Neural progenitor cell (in vitro differentiated cells): ENCODE measurements at regions not wholly inside any gene's neighbourhood (a gene's known extent, or its start where the extent isn't known, plus 50 kb on each side); places are given as distances from the start of the nearest gene placed in this dataset.

Experiments
- DNase-seq: peaks from one replicate; pipeline ENCODE4 v3.0.0-alpha.2; 2016; ENCODE audit warnings: low spot score
- H2AFZ ChIP-seq: fragments of 200-600 bp; sonication (generic); replicated peaks from 2 replicates; pipeline ENCODE4 v1.6.1; 2016; ENCODE audit warnings: antibody characterized with exemption
- H3F3A ChIP-seq: fragments of 200-600 bp; sonication (generic); 2 replicates; pipeline ENCODE4 v1.6.1; 2016; ENCODE audit warnings: antibody characterized with exemption, low read depth
- H3K27ac ChIP-seq: fragments of 200-600 bp; sonication (generic); 2 replicates; pipeline ENCODE4 v1.5.1; 2016; ENCODE audit warnings: mild to moderate bottlenecking
- H3K27me3 ChIP-seq: fragments of 200-600 bp; sonication (generic); 2 replicates; pipeline ENCODE4 v1.6.1; 2016; ENCODE audit warnings: mild to moderate bottlenecking, moderate library complexity
- H3K36me3 ChIP-seq: fragments of 200-600 bp; sonication (generic); 2 replicates; pipeline ENCODE4 v1.5.1; 2016
- H3K4me1 ChIP-seq: fragments of 200-600 bp; sonication (generic); 2 replicates; pipeline ENCODE4 v1.6.1; 2016; ENCODE audit warnings: mixed run types
- H3K4me2 ChIP-seq: fragments of 200-600 bp; sonication (generic); 2 replicates; pipeline ENCODE4 v1.6.1; 2016
- H3K4me3 ChIP-seq: fragments of 200-600 bp; sonication (generic); 2 replicates; pipeline ENCODE4 v1.5.1; 2016
- H3K79me2 ChIP-seq: fragments of 200-600 bp; sonication (generic); 2 replicates; pipeline ENCODE4 v1.6.1; 2016; ENCODE audit warnings: low read depth
- H3K9ac ChIP-seq: fragments of 200-600 bp; sonication (generic); 2 replicates; pipeline ENCODE4 v1.6.1; 2016
- H3K9me3 ChIP-seq: fragments of 200-600 bp; sonication (generic); 2 replicates; pipeline ENCODE4 v1.5.1; 2016; ENCODE audit warnings: low read depth
- H4K20me1 ChIP-seq: fragments of 200-600 bp; sonication (generic); 2 replicates; pipeline ENCODE4 v1.6.1; 2016; ENCODE audit warnings: low read depth
- H3K27ac Mint-ChIP-seq: 3 replicates; pipeline ENCODE4 v1.8.0; 2021; ENCODE audit warnings: mixed read lengths
- H3K27me3 Mint-ChIP-seq: 2 replicates; pipeline ENCODE4 v1.8.0; 2022; ENCODE audit warnings: low read depth, mild to moderate bottlenecking, inconsistent platforms, moderate library complexity, mixed read lengths; ENCODE audit not compliant: insufficient read depth
- H3K36me3 Mint-ChIP-seq: 3 replicates; pipeline ENCODE4 v1.8.0; 2021; ENCODE audit warnings: mixed read lengths
- H3K4me1 Mint-ChIP-seq: 3 replicates; pipeline ENCODE4 v1.8.0; 2021; ENCODE audit warnings: mixed read lengths
- H3K4me3 Mint-ChIP-seq: 3 replicates; pipeline ENCODE4 v1.8.0; 2021; ENCODE audit warnings: mild to moderate bottlenecking, moderate library complexity, mixed read lengths
- H3K9me3 Mint-ChIP-seq: 3 replicates; pipeline ENCODE4 v1.8.0; 2020; ENCODE audit warnings: mixed read lengths
- EZH2 ChIP-seq: fragments of 200-600 bp; sonication (generic); IDR thresholded peaks from 2 replicates; pipeline ENCODE4 v1.6.1; 2017; ENCODE audit warnings: antibody characterized with exemption, mild to moderate bottlenecking, moderate library complexity
- EZH2phosphoT487 ChIP-seq: fragments of 200-600 bp; sonication (generic); IDR thresholded peaks from 2 replicates; pipeline ENCODE4 v1.6.1; 2017; ENCODE audit warnings: antibody characterized with exemption
- TF ChIP-seq, protein P1 (sequence below): fragments of 200-600 bp; sonication (generic); IDR thresholded peaks from 2 replicates; pipeline ENCODE4 v1.5.1; 2017; ENCODE audit warnings: antibody characterized with exemption, mild to moderate bottlenecking

GRCh38 chr1:60425528-60425927 lies 352.0 kb upstream of the C1orf87 start:
- Mint-ChIP-seq H3K4me1 (peaks cover 9% of the 10 kb centered on the region), H3K27me3 (peaks cover 3% of the 10 kb centered on the region), H3K36me3 (no peaks in the 10 kb centered on the region), H3K4me3 (no peak overlapping the region), H3K9me3 (no peaks in the 10 kb centered on the region), H3K27ac (no peak overlapping the region)
- H3K27me3 ChIP-seq: no peaks in the 10 kb centered on the region
- no peaks in the 10 kb centered on the region for H3K79me2 ChIP-seq
- H3K4me2 ChIP-seq: no peak overlapping the region
- no peaks in the 10 kb centered on the region for H3K36me3 ChIP-seq
- H3K9me3 ChIP-seq: no peaks in the 10 kb centered on the region
- H3F3A ChIP-seq: no peaks in the 10 kb centered on the region
- no peaks in the 10 kb centered on the region for H3K4me1 ChIP-seq
- H2AFZ ChIP-seq: no peak overlapping the region
- no peak overlapping the region for H3K4me3 ChIP-seq
- no peak overlapping the region for H3K9ac ChIP-seq
- H4K20me1 ChIP-seq: no peaks in the 10 kb centered on the region
- no peak for TF ChIP-seq EZH2
- TF ChIP-seq, protein P1, sequence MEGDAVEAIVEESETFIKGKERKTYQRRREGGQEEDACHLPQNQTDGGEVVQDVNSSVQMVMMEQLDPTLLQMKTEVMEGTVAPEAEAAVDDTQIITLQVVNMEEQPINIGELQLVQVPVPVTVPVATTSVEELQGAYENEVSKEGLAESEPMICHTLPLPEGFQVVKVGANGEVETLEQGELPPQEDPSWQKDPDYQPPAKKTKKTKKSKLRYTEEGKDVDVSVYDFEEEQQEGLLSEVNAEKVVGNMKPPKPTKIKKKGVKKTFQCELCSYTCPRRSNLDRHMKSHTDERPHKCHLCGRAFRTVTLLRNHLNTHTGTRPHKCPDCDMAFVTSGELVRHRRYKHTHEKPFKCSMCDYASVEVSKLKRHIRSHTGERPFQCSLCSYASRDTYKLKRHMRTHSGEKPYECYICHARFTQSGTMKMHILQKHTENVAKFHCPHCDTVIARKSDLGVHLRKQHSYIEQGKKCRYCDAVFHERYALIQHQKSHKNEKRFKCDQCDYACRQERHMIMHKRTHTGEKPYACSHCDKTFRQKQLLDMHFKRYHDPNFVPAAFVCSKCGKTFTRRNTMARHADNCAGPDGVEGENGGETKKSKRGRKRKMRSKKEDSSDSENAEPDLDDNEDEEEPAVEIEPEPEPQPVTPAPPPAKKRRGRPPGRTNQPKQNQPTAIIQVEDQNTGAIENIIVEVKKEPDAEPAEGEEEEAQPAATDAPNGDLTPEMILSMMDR: peak; percentile 54
- TF ChIP-seq EZH2phosphoT487: no peak
- no peak overlapping the region for H3K27ac ChIP-seq
- DNase-seq: peak; percentile 41

DNA sequence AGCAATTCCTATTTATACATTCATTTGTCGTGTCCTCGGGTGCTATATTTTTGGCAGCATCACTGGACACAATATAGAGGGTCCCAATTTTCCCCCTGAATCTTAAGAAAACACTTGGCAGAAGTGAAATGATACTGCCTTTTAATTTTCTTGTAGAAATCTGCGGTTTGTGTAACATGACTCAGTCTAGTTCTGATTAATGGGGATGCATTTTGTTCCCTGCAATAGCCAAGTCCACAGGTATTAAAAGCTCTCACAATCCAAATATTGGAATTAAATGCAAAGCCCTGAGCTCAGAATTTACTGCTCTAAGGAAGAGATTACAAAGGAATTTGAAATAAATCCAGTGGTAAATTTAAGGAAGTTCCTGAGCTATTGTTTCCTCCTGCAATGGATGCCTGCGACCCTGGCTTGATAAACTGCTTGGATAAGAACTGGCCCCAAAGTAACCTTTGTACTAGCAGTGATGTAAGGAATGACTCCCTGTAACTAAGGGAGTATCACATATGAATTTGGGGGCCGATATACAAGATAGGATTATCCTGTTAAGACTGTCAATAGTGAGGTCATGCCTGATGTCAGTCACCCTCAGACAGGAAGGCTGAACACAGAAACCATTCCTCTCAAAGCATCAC lies 349.7 kb upstream of the C1orf87 start:
- Histone ChIP-seq H3K9me3 (no peaks in the 10 kb centered on the region), H3K4me1 (no peaks in the 10 kb centered on the region), H3K4me3 (no peak overlapping the region), H3F3A (no peaks in the 10 kb centered on the region), H3K9ac (no peak overlapping the region), H3K36me3 (no peaks in the 10 kb centered on the region), H4K20me1 (no peaks in the 10 kb centered on the region), H3K4me2 (no peak overlapping the region), H3K27ac (no peak overlapping the region), H3K27me3 (no peaks in the 10 kb centered on the region), H3K79me2 (no peaks in the 10 kb centered on the region), H2AFZ (no peak overlapping the region)
- H3K27me3 Mint-ChIP-seq: peaks cover 3% of the 10 kb centered on the region
- no peaks in the 10 kb centered on the region for H3K36me3 Mint-ChIP-seq
- H3K4me1 Mint-ChIP-seq: peaks cover 3% of the 10 kb centered on the region
- H3K27ac Mint-ChIP-seq: no peak overlapping the region
- H3K4me3 Mint-ChIP-seq: no peak overlapping the region
- no peak for DNase-seq
- no peak for TF ChIP-seq EZH2phosphoT487
- no peak for TF ChIP-seq EZH2
- TF ChIP-seq, protein P1: no peak
- no peaks in the 10 kb centered on the region for H3K9me3 Mint-ChIP-seq

- Mint-ChIP-seq H3K4me1 (peaks cover 3% of the 10 kb centered on the region), H3K27ac (no peak overlapping the region), H3K27me3 (peaks cover 3% of the 10 kb centered on the region), H3K9me3 (no peaks in the 10 kb centered on the region), H3K4me3 (no peak overlapping the region), H3K36me3 (no peaks in the 10 kb centered on the region)
- no peak overlapping the region for H3K9ac ChIP-seq
- H3K4me3 ChIP-seq: no peak overlapping the region
- H3K79me2 ChIP-seq: no peaks in the 10 kb centered on the region
- TF ChIP-seq EZH2phosphoT487: no peak
- TF ChIP-seq, protein P1: no peak
- no peak for TF ChIP-seq EZH2
- H3F3A ChIP-seq: no peaks in the 10 kb centered on the region
- H3K27ac ChIP-seq: no peak overlapping the region
- H3K9me3 ChIP-seq: no peaks in the 10 kb centered on the region
- no peaks in the 10 kb centered on the region for H3K36me3 ChIP-seq
- H3K4me1 ChIP-seq: no peaks in the 10 kb centered on the region
- no peaks in the 10 kb centered on the region for H3K27me3 ChIP-seq
- DNase-seq: no peak
- H3K4me2 ChIP-seq: no peak overlapping the region
- no peaks in the 10 kb centered on the region for H4K20me1 ChIP-seq
- H2AFZ ChIP-seq: no peak overlapping the region
These were observed 348.4 kb upstream of the C1orf87 start for GRCh38 chr1:60421965-60422364.
